CD4-positive, alpha-beta memory T cell (primary cell): ENCODE measurements at regions not wholly inside any gene's neighbourhood (a gene's known extent, or its start where the extent isn't known, plus 50 kb on each side); places are given as distances from the start of the nearest gene placed in this dataset.
"Not testable (repeated sequence)": the region's sequence is repeated elsewhere in the genome, so short reads cannot be mapped to it uniquely, and the experiment has no call there.

Experiments
- CTCF ChIA-PET: fragments of 350-600 bp; sonication (Branson Sonifier 250); formaldehyde crosslinking; loops from one replicate; lab custom pipeline; 2021; ENCODE audit warnings: inconsistent platforms; ENCODE audit not compliant: partially characterized antibody; lab: Charles Lee
- POLR2A ChIA-PET: fragments of 350-600 bp; sonication (Branson Sonifier 250); formaldehyde crosslinking; loops from one replicate; lab custom pipeline; 2021; ENCODE audit not compliant: partially characterized antibody; lab: Charles Lee
- DNase-seq, 5 donors: peaks; one replicate each; pipeline versions ENCODE4 v3.0.0 to v3.0.0-alpha.2; 2020 to 2022; ENCODE audit warnings: mixed read lengths in 1 of 5
- H3K27ac ChIP-seq: one replicate; pipeline ENCODE4 v1.7.0; 2013; ENCODE audit warnings: low read depth, low read length
- H3K27me3 ChIP-seq: 2 replicates; pipeline ENCODE4 v1.7.0; 2013; ENCODE audit warnings: mild to moderate bottlenecking, low read length, moderate library complexity; ENCODE audit not compliant: insufficient read depth
- H3K36me3 ChIP-seq: 2 replicates; pipeline ENCODE4 v1.7.0; 2013; ENCODE audit warnings: mild to moderate bottlenecking, low read length, moderate library complexity; ENCODE audit not compliant: insufficient read depth
- H3K4me1 ChIP-seq: 2 replicates; pipeline ENCODE4 v1.7.0; 2013; ENCODE audit warnings: mild to moderate bottlenecking, low read length, moderate library complexity; ENCODE audit not compliant: insufficient read depth
- H3K4me3 ChIP-seq, 2 donors: one replicate each; pipeline ENCODE4 v1.7.0; 2013; ENCODE audit warnings: low read length in 2 of 2, mild to moderate bottlenecking in 1 of 2
- H3K9me3 ChIP-seq, 2 donors: one replicate each; pipeline ENCODE4 v1.7.0; 2013; ENCODE audit warnings: low read length in 2 of 2, control low read depth in 1 of 2; ENCODE audit not compliant: control insufficient read depth in 1 of 2
- H3K27ac Mint-ChIP-seq, 7 donors: one replicate each; pipeline ENCODE4 v1.8.0; 2020 to 2021; ENCODE audit warnings: mixed read lengths in 7 of 7, mild to moderate bottlenecking in 6 of 7, inconsistent platforms in 3 of 7, moderate library complexity in 3 of 7
- H3K27me3 Mint-ChIP-seq, 2 donors: one replicate each; pipeline ENCODE4 v1.8.0; 2020 to 2021; ENCODE audit warnings: mixed read lengths in 2 of 2
- H3K36me3 Mint-ChIP-seq, 2 donors: one replicate each; pipeline ENCODE4 v1.8.0; 2020 to 2021; ENCODE audit warnings: mixed read lengths in 2 of 2, inconsistent platforms in 1 of 2, mild to moderate bottlenecking in 1 of 2
- H3K4me1 Mint-ChIP-seq, 4 donors: one replicate each; pipeline ENCODE4 v1.8.0; 2020 to 2021; ENCODE audit warnings: mixed read lengths in 4 of 4, mild to moderate bottlenecking in 1 of 4
- H3K4me3 Mint-ChIP-seq, 8 donors: one replicate each; pipeline ENCODE4 v1.8.0; 2020 to 2021; ENCODE audit warnings: mixed read lengths in 8 of 8, mild to moderate bottlenecking in 7 of 8, moderate library complexity in 6 of 8, inconsistent platforms in 3 of 8
- H3K9me3 Mint-ChIP-seq, 8 donors: one replicate each; pipeline ENCODE4 v1.8.0; 2020 to 2021; ENCODE audit warnings: mixed read lengths in 8 of 8, mild to moderate bottlenecking in 5 of 8, inconsistent platforms in 3 of 8, moderate library complexity in 1 of 8
- intact Hi-C: fragments of 100-400 bp; cut with micrococcal nuclease; formaldehyde crosslinking; loops from one replicate; pipeline ENCODE4 v1.15.1; 2023

DNA sequence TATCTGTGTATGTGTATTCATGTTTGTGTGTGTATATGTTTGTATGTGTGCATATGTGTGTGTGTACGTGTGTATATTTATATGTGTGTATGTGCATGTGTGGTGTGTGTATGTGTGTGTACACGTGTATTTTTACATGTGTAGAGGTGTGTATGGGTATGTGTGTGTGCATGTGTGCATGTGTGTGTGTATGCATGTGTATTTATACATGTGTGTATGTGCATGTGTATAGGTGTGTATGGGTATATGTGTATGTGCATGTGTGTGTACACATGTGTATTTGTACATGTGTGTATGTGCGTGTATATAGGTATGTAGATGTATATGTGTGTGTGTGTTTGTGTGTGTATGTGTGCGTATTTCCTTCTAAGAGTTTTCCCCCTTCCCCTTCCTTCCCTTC lies 207.7 kb upstream of the ATP6AP2 start:
- Mint-ChIP-seq H3K9me3 (peaks cover 0 to 7% (median 0%) of the 10 kb centered on the region in 8 donors), H3K27ac (no peak overlapping the region), H3K27me3 (no peaks in the 10 kb centered on the region), H3K4me1 (no peaks in the 10 kb centered on the region), H3K36me3 (no peaks in the 10 kb centered on the region), H3K4me3 (no peak overlapping the region)
- no peak for DNase-seq
- no peak overlapping the region for H3K27ac ChIP-seq
- H3K36me3 ChIP-seq = no peaks in the 10 kb centered on the region
- ChIA-PET POLR2A (no interaction called here), CTCF (no interaction called here)
- intact Hi-C loops = no loop called here
- H3K4me1 ChIP-seq = no peaks in the 10 kb centered on the region
- no peak overlapping the region for H3K4me3 ChIP-seq
- H3K27me3 ChIP-seq = no peaks in the 10 kb centered on the region
- H3K9me3 ChIP-seq = no peaks in the 10 kb centered on the region

DNA sequence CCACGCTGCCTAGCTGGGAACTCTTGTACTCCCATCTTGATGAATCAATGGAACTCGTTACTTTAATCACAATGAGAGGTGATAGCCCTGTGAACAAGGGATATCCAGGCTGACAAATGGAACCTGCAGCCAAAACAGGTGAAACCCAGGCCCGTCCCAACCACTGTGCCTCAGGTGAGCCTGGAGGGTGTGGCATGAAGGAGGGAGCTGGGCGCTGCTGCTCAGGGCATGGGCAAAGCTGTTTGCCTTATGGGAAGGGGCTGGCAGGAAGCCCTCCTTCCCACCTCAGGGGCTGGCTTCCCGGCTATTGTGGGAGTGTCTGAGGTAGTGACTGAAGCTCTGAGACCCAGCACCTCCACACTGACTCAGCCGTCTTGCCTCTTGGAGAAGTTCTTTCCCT lies 209.4 kb upstream of the ATP6AP2 start:
- no peak overlapping the region for H3K27ac Mint-ChIP-seq
- Histone ChIP-seq H3K4me1 (no peaks in the 10 kb centered on the region), H3K27ac (no peak overlapping the region), H3K4me3 (no peak overlapping the region), H3K27me3 (no peaks in the 10 kb centered on the region), H3K36me3 (no peaks in the 10 kb centered on the region), H3K9me3 (no peaks in the 10 kb centered on the region)
- H3K9me3 Mint-ChIP-seq = peaks cover 0 to 2% (median 0%) of the 10 kb centered on the region in 8 donors
- H3K36me3 Mint-ChIP-seq = no peaks in the 10 kb centered on the region
- H3K4me3 Mint-ChIP-seq = no peak overlapping the region
- no peaks in the 10 kb centered on the region for H3K4me1 Mint-ChIP-seq
- intact Hi-C loops = no loop called here
- CTCF ChIA-PET = no interaction called here
- no peak for DNase-seq
- H3K27me3 Mint-ChIP-seq = no peaks in the 10 kb centered on the region
- POLR2A ChIA-PET = no interaction called here

DNA sequence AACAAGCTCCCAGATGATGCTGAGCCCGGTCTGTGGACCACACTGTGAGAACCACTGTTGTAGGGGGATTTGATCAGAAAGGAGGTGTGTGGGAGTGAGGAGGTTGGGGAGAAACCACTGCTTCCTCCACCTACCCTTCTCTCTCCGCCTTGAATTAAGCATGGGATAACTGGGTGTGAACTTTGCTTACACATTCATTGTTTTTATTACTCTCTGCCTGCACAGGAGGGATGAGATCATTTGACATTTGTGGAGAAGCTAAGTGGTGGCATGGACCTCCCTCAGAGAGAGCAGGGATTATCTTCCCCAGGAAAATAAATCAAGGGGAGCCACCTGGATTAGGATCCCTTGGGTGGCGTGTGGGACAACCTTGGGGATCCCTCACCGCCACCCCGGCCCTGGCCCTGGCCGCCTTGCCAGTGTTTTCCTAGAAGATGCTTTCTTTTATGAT lies 212.1 kb upstream of the ATP6AP2 start:
- Histone ChIP-seq H3K36me3 (no peaks in the 10 kb centered on the region), H3K9me3 (no peaks in the 10 kb centered on the region), H3K27me3 (no peaks in the 10 kb centered on the region), H3K27ac (no peak overlapping the region), H3K4me3 (no peak overlapping the region), H3K4me1 (no peaks in the 10 kb centered on the region)
- Mint-ChIP-seq H3K4me1 (no peaks in the 10 kb centered on the region), H3K27me3 (no peaks in the 10 kb centered on the region), H3K27ac (no peak overlapping the region), H3K9me3 (peaks cover 0 to 14% (median 4%) of the 10 kb centered on the region in 8 donors), H3K4me3 (no peak overlapping the region), H3K36me3 (no peaks in the 10 kb centered on the region)
- DNase-seq = no peak
- ChIA-PET POLR2A (no interaction called here), CTCF (no interaction called here)
- intact Hi-C loops = no loop called here

- no peaks in the 10 kb centered on the region for H3K4me1 Mint-ChIP-seq
- no peak for DNase-seq
- no peak overlapping the region for H3K4me3 Mint-ChIP-seq
- H3K27ac ChIP-seq = no peak overlapping the region
- no peak overlapping the region for H3K4me3 ChIP-seq
- intact Hi-C loops = no loop called here
- H3K27me3 ChIP-seq = no peaks in the 10 kb centered on the region
- H3K36me3 ChIP-seq = no peaks in the 10 kb centered on the region
- no peaks in the 10 kb centered on the region for H3K27me3 Mint-ChIP-seq
- H3K9me3 ChIP-seq = no peaks in the 10 kb centered on the region
- CTCF ChIA-PET = no interaction called here
- no peaks in the 10 kb centered on the region for H3K36me3 Mint-ChIP-seq
- no peak overlapping the region for H3K27ac Mint-ChIP-seq
- H3K4me1 ChIP-seq = no peaks in the 10 kb centered on the region
- POLR2A ChIA-PET = no interaction called here
- H3K9me3 Mint-ChIP-seq = peaks cover 0 to 14% (median 4%) of the 10 kb centered on the region in 8 donors
Observed at GRCh38 chrX:40366661-40367060, 214.1 kb upstream of the ATP6AP2 start.

GRCh38 chrX:40362291-40362690 lies 218.5 kb upstream of the ATP6AP2 start:
- peaks cover 0 to 14% (median 4%) of the 10 kb centered on the region in 8 donors for H3K9me3 Mint-ChIP-seq
- POLR2A ChIA-PET, H3K36me3 ChIP-seq, H3K4me1 Mint-ChIP-seq, H3K27ac ChIP-seq, H3K27ac Mint-ChIP-seq, DNase-seq, intact Hi-C loops, H3K27me3 ChIP-seq, H3K4me1 ChIP-seq, H3K36me3 Mint-ChIP-seq, H3K4me3 ChIP-seq, CTCF ChIA-PET, H3K9me3 ChIP-seq, H3K4me3 Mint-ChIP-seq, H3K27me3 Mint-ChIP-seq: not testable (repeated sequence)

- Histone ChIP-seq H3K27ac (no peak overlapping the region), H3K9me3 (no peaks in the 10 kb centered on the region), H3K27me3 (no peaks in the 10 kb centered on the region), H3K36me3 (no peaks in the 10 kb centered on the region), H3K4me3 (no peak overlapping the region), H3K4me1 (no peaks in the 10 kb centered on the region)
- ChIA-PET POLR2A (no interaction called here), CTCF (no interaction called here)
- no peaks in the 10 kb centered on the region for H3K27me3 Mint-ChIP-seq
- intact Hi-C loops = no loop called here
- H3K4me1 Mint-ChIP-seq = no peaks in the 10 kb centered on the region
- H3K27ac Mint-ChIP-seq = no peak overlapping the region
- H3K4me3 Mint-ChIP-seq = no peak overlapping the region
- DNase-seq = no peak
- H3K9me3 Mint-ChIP-seq = peaks cover 0 to 8% (median 2%) of the 10 kb centered on the region in 8 donors
- no peaks in the 10 kb centered on the region for H3K36me3 Mint-ChIP-seq
Observed at GRCh38 chrX:40360557-40360956, 220.2 kb upstream of the ATP6AP2 start.

- no peak for DNase-seq
- Histone ChIP-seq H3K9me3 (no peaks in the 10 kb centered on the region), H3K4me3 (no peak overlapping the region), H3K27me3 (no peaks in the 10 kb centered on the region), H3K27ac (no peak overlapping the region), H3K4me1 (no peaks in the 10 kb centered on the region), H3K36me3 (no peaks in the 10 kb centered on the region)
- Mint-ChIP-seq H3K36me3 (no peaks in the 10 kb centered on the region), H3K4me3 (no peak overlapping the region), H3K9me3 (peaks cover 0 to under 1% (median 0%) of the 10 kb centered on the region in 8 donors), H3K27me3 (no peaks in the 10 kb centered on the region), H3K4me1 (no peaks in the 10 kb centered on the region), H3K27ac (no peak overlapping the region)
- ChIA-PET CTCF (no interaction called here), POLR2A (no interaction called here)
- intact Hi-C loops = no loop called here
Observed at GRCh38 chrX:40359593-40359992, 221.2 kb upstream of the ATP6AP2 start.

- Histone ChIP-seq H3K4me3 (no peak overlapping the region), H3K36me3 (no peaks in the 10 kb centered on the region), H3K27me3 (no peaks in the 10 kb centered on the region), H3K27ac (no peak overlapping the region), H3K9me3 (no peaks in the 10 kb centered on the region), H3K4me1 (no peaks in the 10 kb centered on the region)
- Mint-ChIP-seq H3K9me3 (no peaks in the 10 kb centered on the region), H3K4me3 (no peak overlapping the region), H3K4me1 (no peaks in the 10 kb centered on the region), H3K27me3 (no peaks in the 10 kb centered on the region), H3K36me3 (no peaks in the 10 kb centered on the region), H3K27ac (no peak overlapping the region)
- no peak for DNase-seq
- intact Hi-C loops = no loop called here
- ChIA-PET POLR2A (no interaction called here), CTCF (no interaction called here)
Observed at GRCh38 chrX:40358994-40359393, 221.8 kb upstream of the ATP6AP2 start.
